GM12878 (cell line): ENCODE measurements at regions not wholly inside any gene's neighbourhood (a gene's known extent, or its start where the extent isn't known, plus 50 kb on each side); places are given as distances from the start of the nearest gene placed in this dataset.

ENCODE experiments used
- ATAC-seq: fragments of 200-7000 bp; cut with Tn5 transposase; 3 replicates; pipeline ENCODE4 v1.9.1; 2020; ENCODE audit warnings: mild to moderate bottlenecking, moderate library complexity
- BruUV-seq: library from RNA; stranded (reverse); fragments of 400-500 nt; replicated peaks from 2 replicates; lab custom pipeline; 2021; lab: Mats Ljungman, UMichigan
- CTCF ChIA-PET: fragments of 300-600 bp; sonication (Branson Sonifier 250); formaldehyde crosslinking; extraction: SDS; loops from one replicate; lab custom pipeline; 2021; ENCODE audit warnings: inconsistent platforms; lab: Yijun Ruan, JAX
- POLR2A ChIA-PET: fragments of 350-600 bp; formaldehyde crosslinking; extraction: SDS; loops from one replicate; lab custom pipeline; 2021; ENCODE audit warnings: inconsistent platforms; lab: Charles Lee
- RAD21 ChIA-PET: fragments of 300-600 bp; sonication (Branson Sonifier 250); formaldehyde crosslinking; loops from one replicate; lab custom pipeline; 2023; ENCODE audit warnings: antibody characterized with exemption; ENCODE audit not compliant: unreplicated experiment; lab: Charles Lee
- SMC1A ChIA-PET: fragments of 300-600 bp; sonication (Branson Sonifier 250); formaldehyde crosslinking; loops from one replicate; lab custom pipeline; 2023; ENCODE audit not compliant: unreplicated experiment, uncharacterized antibody; lab: Charles Lee
- DNase-seq: peaks from one replicate; pipeline ENCODE4 v3.0.0-alpha.2; 2011; ENCODE audit warnings: low read depth, low spot score
- FAIRE-seq: peaks from 3 replicates; lab custom pipeline; 2011; peaks lifted over from hg19 to GRCh38; lab: Jason Lieb, UNC
- H2AFZ ChIP-seq: 2 replicates; pipeline ENCODE4 v1.6.0; 2011; ENCODE audit warnings: low read depth, low read length, control low read depth; ENCODE audit not compliant: control insufficient read depth
- H3K27ac ChIP-seq: 2 replicates; pipeline ENCODE4 v1.5.1; 2011; ENCODE audit warnings: control low read depth; ENCODE audit not compliant: control insufficient read depth, insufficient read depth
- H3K27me3 ChIP-seq, 2 experiments: replicated peaks in 1 of 2; 2 replicates each; pipeline versions ENCODE4 v1.6.0 to v1.6.1; 2011; ENCODE audit warnings: low read length in 1 of 2; ENCODE audit not compliant: control insufficient read depth in 2 of 2, insufficient read depth in 2 of 2
- H3K36me3 ChIP-seq, 2 experiments: 2 replicates each; pipeline ENCODE4 v1.5.1; 2011; ENCODE audit warnings: low read length in 1 of 2; ENCODE audit not compliant: control insufficient read depth in 2 of 2, insufficient read depth in 2 of 2
- H3K4me1 ChIP-seq: 2 replicates; pipeline ENCODE4 v1.6.1; 2011; ENCODE audit warnings: mild to moderate bottlenecking, low read length, moderate library complexity, mixed read lengths; ENCODE audit not compliant: control insufficient read depth, insufficient read depth
- H3K4me2 ChIP-seq: 2 replicates; pipeline ENCODE4 v1.6.0; 2011; ENCODE audit warnings: control low read depth; ENCODE audit not compliant: control insufficient read depth, insufficient read depth
- H3K4me3 ChIP-seq: fragments of 200-600 bp; sonication (generic); 2 replicates; pipeline ENCODE4 v1.5.1; 2016
- H3K79me2 ChIP-seq: 2 replicates; pipeline ENCODE4 v1.6.0; 2011; ENCODE audit warnings: low read length; ENCODE audit not compliant: control insufficient read depth, insufficient read depth
- H3K9ac ChIP-seq: 2 replicates; pipeline ENCODE4 v1.8.0; 2011; ENCODE audit warnings: low read length, control low read depth, mixed read lengths; ENCODE audit not compliant: control insufficient read depth, insufficient read depth
- H3K9me3 ChIP-seq: replicated peaks from 3 replicates; pipeline ENCODE4 v1.5.1; 2011; ENCODE audit warnings: mild to moderate bottlenecking, low read length; ENCODE audit not compliant: control insufficient read depth, insufficient read depth
- H4K20me1 ChIP-seq: 2 replicates; pipeline ENCODE4 v1.6.0; 2011; ENCODE audit not compliant: control insufficient read depth, insufficient read depth
- BRCA1 ChIP-seq: IDR thresholded peaks from 2 replicates; pipeline ENCODE4 v1.6.1; 2011; ENCODE audit warnings: low read depth, low read length, improper control_type of control experiment
- DPF2 ChIP-seq: fragments of 450-650 bp; IDR thresholded peaks from 2 replicates; pipeline ENCODE4 v1.6.1; 2017; ENCODE audit warnings: mild to moderate bottlenecking
- IKZF1 ChIP-seq: fragments of 450-650 bp; conservative IDR thresholded peaks from 2 replicates; pipeline ENCODE4 v1.6.1; 2017; ENCODE audit warnings: antibody characterized with exemption, mild to moderate bottlenecking
- KAT2A ChIP-seq: conservative IDR thresholded peaks from 2 replicates; pipeline ENCODE4 v1.6.1; 2011; ENCODE audit warnings: low read depth, low read length; ENCODE audit not compliant: control insufficient read depth
- KLF5 ChIP-seq: fragments of 450-650 bp; IDR thresholded peaks from 2 replicates; pipeline ENCODE4 v1.6.1; 2014; ENCODE audit warnings: mild to moderate bottlenecking; ENCODE audit not compliant: partially characterized antibody
- MYB ChIP-seq: fragments of 150-350 bp; IDR thresholded peaks from 2 replicates; pipeline ENCODE4 v1.6.1; 2014; ENCODE audit warnings: mild to moderate bottlenecking, low read depth, low read length, borderline replicate concordance
- NFIC ChIP-seq: IDR thresholded peaks from 2 replicates; pipeline ENCODE4 v1.6.1; 2012; ENCODE audit warnings: low read depth, mild to moderate bottlenecking, inconsistent platforms, low read length, moderate library complexity
- SPI1 ChIP-seq: IDR thresholded peaks from 2 replicates; pipeline ENCODE4 v1.6.1; 2011; ENCODE audit warnings: low read depth, mild to moderate bottlenecking, low read length, moderate library complexity, borderline replicate concordance; ENCODE audit not compliant: insufficient read depth
- TCF12 ChIP-seq: IDR thresholded peaks from 2 replicates; pipeline ENCODE4 v1.6.1; 2011; ENCODE audit warnings: low read depth, mild to moderate bottlenecking, low read length
- ZNF384 ChIP-seq: IDR thresholded peaks from 2 replicates; pipeline ENCODE4 v1.6.1; 2012; ENCODE audit warnings: low read depth, mild to moderate bottlenecking, low read length, improper control_type of control experiment, borderline replicate concordance
- WGBS: methylation state at CpG from one replicate; pipeline ENCODE4 v1.1.6; 2016; ENCODE audit warnings: low lambda C conversion rate; ENCODE audit not compliant: insufficient replicate concordance, insufficient coverage; ENCODE audit errors: missing lambda C conversion rate; 5-methylcytosine and 5-hydroxymethylcytosine counted together
- in situ Hi-C: fragments of 300-500 bp; cut with MboI; formaldehyde crosslinking; loops from 9 replicates; pipeline ENCODE4 v1.14.3; 2018; ENCODE audit warnings: mixed read lengths
- intact Hi-C: fragments of 100-400 bp; cut with micrococcal nuclease; formaldehyde crosslinking; loops from one replicate; pipeline ENCODE4 v1.14.2; 2022; ENCODE audit not compliant: unreplicated experiment
- TF ChIP-seq, protein P1 (sequence below): fragments of 450-650 bp; IDR thresholded peaks from 2 replicates; pipeline ENCODE4 v1.6.1; 2016; ENCODE audit warnings: mild to moderate bottlenecking, moderate library complexity, borderline replicate concordance
- TF ChIP-seq, protein P2 (sequence below): fragments of 450-650 bp; IDR thresholded peaks from 2 replicates; pipeline ENCODE4 v1.6.1; 2017; ENCODE audit warnings: low read depth, mild to moderate bottlenecking, moderate library complexity
- TF ChIP-seq, protein P3 (sequence below): IDR thresholded peaks from 2 replicates; pipeline ENCODE4 v1.6.1; 2012; ENCODE audit warnings: low read depth, low read length, improper control_type of control experiment
- TF ChIP-seq, protein P4 (sequence below): fragments of 450-650 bp; IDR thresholded peaks from 2 replicates; pipeline ENCODE4 v1.6.1; 2017; ENCODE audit warnings: mild to moderate bottlenecking, low read depth, inconsistent platforms; ENCODE audit not compliant: poor library complexity, severe bottlenecking

DNA sequence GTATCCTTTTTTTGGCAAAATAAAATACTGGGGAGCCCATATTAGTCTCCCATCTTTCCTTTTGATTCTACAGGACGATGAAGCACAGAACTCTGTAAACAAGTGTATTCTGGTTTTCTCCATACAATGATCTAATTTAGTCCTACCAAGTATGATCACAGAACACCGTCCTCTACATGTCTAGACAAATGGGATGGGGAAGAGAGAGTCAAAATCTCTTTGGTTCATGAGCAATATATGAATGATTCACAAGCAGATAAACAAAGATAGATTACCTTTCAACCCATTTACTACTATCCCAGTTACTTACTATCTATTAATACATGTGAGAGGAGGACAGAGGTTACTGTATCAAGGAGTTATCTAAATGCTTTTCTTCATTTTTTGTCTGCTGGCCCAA is 352.4 kb upstream of the ACVR2A start (continued):
- TF ChIP-seq, protein P1, sequence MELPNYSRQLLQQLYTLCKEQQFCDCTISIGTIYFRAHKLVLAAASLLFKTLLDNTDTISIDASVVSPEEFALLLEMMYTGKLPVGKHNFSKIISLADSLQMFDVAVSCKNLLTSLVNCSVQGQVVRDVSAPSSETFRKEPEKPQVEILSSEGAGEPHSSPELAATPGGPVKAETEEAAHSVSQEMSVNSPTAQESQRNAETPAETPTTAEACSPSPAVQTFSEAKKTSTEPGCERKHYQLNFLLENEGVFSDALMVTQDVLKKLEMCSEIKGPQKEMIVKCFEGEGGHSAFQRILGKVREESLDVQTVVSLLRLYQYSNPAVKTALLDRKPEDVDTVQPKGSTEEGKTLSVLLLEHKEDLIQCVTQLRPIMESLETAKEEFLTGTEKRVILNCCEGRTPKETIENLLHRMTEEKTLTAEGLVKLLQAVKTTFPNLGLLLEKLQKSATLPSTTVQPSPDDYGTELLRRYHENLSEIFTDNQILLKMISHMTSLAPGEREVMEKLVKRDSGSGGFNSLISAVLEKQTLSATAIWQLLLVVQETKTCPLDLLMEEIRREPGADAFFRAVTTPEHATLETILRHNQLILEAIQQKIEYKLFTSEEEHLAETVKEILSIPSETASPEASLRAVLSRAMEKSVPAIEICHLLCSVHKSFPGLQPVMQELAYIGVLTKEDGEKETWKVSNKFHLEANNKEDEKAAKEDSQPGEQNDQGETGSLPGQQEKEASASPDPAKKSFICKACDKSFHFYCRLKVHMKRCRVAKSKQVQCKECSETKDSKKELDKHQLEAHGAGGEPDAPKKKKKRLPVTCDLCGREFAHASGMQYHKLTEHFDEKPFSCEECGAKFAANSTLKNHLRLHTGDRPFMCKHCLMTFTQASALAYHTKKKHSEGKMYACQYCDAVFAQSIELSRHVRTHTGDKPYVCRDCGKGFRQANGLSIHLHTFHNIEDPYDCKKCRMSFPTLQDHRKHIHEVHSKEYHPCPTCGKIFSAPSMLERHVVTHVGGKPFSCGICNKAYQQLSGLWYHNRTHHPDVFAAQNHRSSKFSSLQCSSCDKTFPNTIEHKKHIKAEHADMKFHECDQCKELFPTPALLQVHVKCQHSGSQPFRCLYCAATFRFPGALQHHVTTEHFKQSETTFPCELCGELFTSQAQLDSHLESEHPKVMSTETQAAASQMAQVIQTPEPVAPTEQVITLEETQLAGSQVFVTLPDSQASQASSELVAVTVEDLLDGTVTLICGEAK, result no peak
- TF ChIP-seq BRCA1, result no peak

DNA sequence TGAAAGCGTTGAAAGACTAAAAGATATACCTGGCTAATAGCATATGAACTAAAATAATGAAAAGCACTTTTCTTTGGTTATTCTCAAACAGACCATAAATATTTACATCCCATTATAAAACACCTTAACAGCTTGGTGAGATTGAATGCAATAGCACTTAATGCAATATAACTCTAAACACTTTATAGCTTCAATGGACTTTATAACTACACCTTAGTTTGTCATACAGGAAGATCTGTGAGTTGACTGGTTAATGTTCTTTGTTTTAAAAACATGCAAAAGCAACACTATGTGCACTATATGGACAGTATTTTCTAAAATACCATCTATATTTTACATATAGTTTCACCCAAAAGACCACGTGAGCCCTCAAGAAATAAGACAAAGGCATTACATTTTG is 353.3 kb upstream of the ACVR2A start:
- no peak overlapping the region for H2AFZ ChIP-seq
- no peak for FAIRE-seq
- RAD21 ChIA-PET, result no interaction called here
- ATAC-seq, result no peak
- CTCF ChIA-PET, result no interaction called here
- H3K36me3 ChIP-seq, result no peaks in the 10 kb centered on the region
- POLR2A ChIA-PET, result no interaction called here
- intact Hi-C loops, result loop anchor here (5.0 kb wide), 1 partner anchor 421 kb away; no protein-coding TSS in a partner anchor
- H3K9me3 ChIP-seq, result no peaks in the 10 kb centered on the region; the same call in 2 of the 3 replicates
- SMC1A ChIA-PET, result no interaction called here
- no peak overlapping the region for H3K4me3 ChIP-seq
- H3K9ac ChIP-seq, result no peak overlapping the region
- no TSS peak for BruUV-seq
- no peak overlapping the region for H3K27ac ChIP-seq
- in situ Hi-C loops, result no loop called here
- H3K79me2 ChIP-seq, result no peaks in the 10 kb centered on the region
- DNase-seq, result no peak
- H3K4me1 ChIP-seq, result no peaks in the 10 kb centered on the region
- no peak overlapping the region for H3K4me2 ChIP-seq
- WGBS, result 48% methylated on average over 2 of the region's 2 CpGs
- H4K20me1 ChIP-seq, result no peaks in the 10 kb centered on the region
- H3K27me3 ChIP-seq, result no peaks in the 10 kb centered on the region; a peak in 1 of 4 replicates
- TF ChIP-seq IKZF1 (no peak), TCF12 (no peak), KLF5 (no peak), NFIC (no peak), DPF2 (no peak), SPI1 (no peak), KAT2A (no peak), MYB (no peak), ZNF384 (no peak)
- TF ChIP-seq, protein P2, sequence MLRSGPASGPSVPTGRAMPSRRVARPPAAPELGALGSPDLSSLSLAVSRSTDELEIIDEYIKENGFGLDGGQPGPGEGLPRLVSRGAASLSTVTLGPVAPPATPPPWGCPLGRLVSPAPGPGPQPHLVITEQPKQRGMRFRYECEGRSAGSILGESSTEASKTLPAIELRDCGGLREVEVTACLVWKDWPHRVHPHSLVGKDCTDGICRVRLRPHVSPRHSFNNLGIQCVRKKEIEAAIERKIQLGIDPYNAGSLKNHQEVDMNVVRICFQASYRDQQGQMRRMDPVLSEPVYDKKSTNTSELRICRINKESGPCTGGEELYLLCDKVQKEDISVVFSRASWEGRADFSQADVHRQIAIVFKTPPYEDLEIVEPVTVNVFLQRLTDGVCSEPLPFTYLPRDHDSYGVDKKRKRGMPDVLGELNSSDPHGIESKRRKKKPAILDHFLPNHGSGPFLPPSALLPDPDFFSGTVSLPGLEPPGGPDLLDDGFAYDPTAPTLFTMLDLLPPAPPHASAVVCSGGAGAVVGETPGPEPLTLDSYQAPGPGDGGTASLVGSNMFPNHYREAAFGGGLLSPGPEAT, result no peak
- TF ChIP-seq, protein P3, sequence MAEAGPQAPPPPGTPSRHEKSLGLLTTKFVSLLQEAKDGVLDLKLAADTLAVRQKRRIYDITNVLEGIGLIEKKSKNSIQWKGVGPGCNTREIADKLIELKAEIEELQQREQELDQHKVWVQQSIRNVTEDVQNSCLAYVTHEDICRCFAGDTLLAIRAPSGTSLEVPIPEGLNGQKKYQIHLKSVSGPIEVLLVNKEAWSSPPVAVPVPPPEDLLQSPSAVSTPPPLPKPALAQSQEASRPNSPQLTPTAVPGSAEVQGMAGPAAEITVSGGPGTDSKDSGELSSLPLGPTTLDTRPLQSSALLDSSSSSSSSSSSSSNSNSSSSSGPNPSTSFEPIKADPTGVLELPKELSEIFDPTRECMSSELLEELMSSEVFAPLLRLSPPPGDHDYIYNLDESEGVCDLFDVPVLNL, result no peak
- TF ChIP-seq, protein P4, sequence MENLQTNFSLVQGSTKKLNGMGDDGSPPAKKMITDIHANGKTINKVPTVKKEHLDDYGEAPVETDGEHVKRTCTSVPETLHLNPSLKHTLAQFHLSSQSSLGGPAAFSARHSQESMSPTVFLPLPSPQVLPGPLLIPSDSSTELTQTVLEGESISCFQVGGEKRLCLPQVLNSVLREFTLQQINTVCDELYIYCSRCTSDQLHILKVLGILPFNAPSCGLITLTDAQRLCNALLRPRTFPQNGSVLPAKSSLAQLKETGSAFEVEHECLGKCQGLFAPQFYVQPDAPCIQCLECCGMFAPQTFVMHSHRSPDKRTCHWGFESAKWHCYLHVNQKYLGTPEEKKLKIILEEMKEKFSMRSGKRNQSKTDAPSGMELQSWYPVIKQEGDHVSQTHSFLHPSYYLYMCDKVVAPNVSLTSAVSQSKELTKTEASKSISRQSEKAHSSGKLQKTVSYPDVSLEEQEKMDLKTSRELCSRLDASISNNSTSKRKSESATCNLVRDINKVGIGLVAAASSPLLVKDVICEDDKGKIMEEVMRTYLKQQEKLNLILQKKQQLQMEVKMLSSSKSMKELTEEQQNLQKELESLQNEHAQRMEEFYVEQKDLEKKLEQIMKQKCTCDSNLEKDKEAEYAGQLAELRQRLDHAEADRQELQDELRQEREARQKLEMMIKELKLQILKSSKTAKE, result no peak
